Gastrocnemius medialis (tissue), 4 donors: ENCODE measurements at regions not wholly inside any gene's neighbourhood (a gene's known extent, or its start where the extent isn't known, plus 50 kb on each side); places are given as distances from the start of the nearest gene placed in this dataset.

Experiments used
- CTCF ChIP-seq, 5 experiments: fragments of 450-650 bp in 3 of 5; fragments of 200-600 bp in 2 of 5; sonication (generic) in 2 of 5; IDR thresholded peaks in 4 of 5; conservative IDR thresholded peaks in 1 of 5; 1 replicate in 4 of 5; 2 replicates in 1 of 5; pipeline ENCODE4 v1.5.1; 2016 to 2019; ENCODE audit warnings: antibody characterized with exemption in 5 of 5, mild to moderate bottlenecking in 3 of 5, moderate library complexity in 3 of 5
- POLR2A ChIP-seq, 2 donors: fragments of 450-650 bp; IDR thresholded peaks; one replicate each; pipeline ENCODE4 v1.6.1; 2017; ENCODE audit warnings: antibody characterized with exemption in 2 of 2, mild to moderate bottlenecking in 2 of 2, moderate library complexity in 2 of 2

GRCh38 chr11:11206484-11206883 is 146.6 kb downstream of the CSNK2A3 start:
- TF ChIP-seq CTCF (IDR thresholded peaks at IDR 0.05 in 4 of 5, conservative IDR thresholded peaks at IDR 0.05 in 1 of 5) (no peak), POLR2A (IDR thresholded peaks at IDR 0.05) (no peak)
